IMR-90 (cell line): ENCODE measurements at regions not wholly inside any gene's neighbourhood (a gene's known extent, or its start where the extent isn't known, plus 50 kb on each side); places are given as distances from the start of the nearest gene placed in this dataset.

Source experiments
- ATAC-seq: fragments of 200-7000 bp; cut with Tn5 transposase; 2 replicates; pipeline ENCODE4 v1.9.1; 2020; ENCODE audit warnings: low read depth, mild to moderate bottlenecking, moderate library complexity
- BruUV-seq: library from RNA; stranded (reverse); fragments of 400-500 nt; replicated peaks from 2 replicates; lab custom pipeline; 2021; lab: Mats Ljungman, UMichigan
- CTCF ChIA-PET: fragments of 300-600 bp; formaldehyde crosslinking; extraction: SDS; loops from one replicate; lab custom pipeline; 2021; ENCODE audit warnings: antibody characterized with exemption; lab: Yijun Ruan, JAX
- POLR2A ChIA-PET: fragments of 300-600 bp; sonication (Branson Sonifier 250); formaldehyde crosslinking; loops from one replicate; lab custom pipeline; 2022; ENCODE audit warnings: antibody characterized with exemption; ENCODE audit not compliant: unreplicated experiment; lab: Charles Lee
- DNase-seq: peaks from one replicate; pipeline ENCODE4 v3.0.0; 2013
- H2AFZ ChIP-seq: replicated peaks from 2 replicates; pipeline ENCODE3; 2013; ENCODE audit warnings: low read length, mild to moderate bottlenecking; ENCODE audit not compliant: poor library complexity
- H2AK5ac ChIP-seq: 2 replicates; pipeline ENCODE4 v1.6.1; 2013; ENCODE audit warnings: low read depth, low read length, inconsistent platforms
- H2AK9ac ChIP-seq: replicated peaks from 2 replicates; pipeline ENCODE3; 2013; ENCODE audit warnings: mild to moderate bottlenecking, low read depth, low read length, moderate library complexity; ENCODE audit not compliant: poor library complexity
- H2BK120ac ChIP-seq: 2 replicates; pipeline ENCODE4 v1.6.1; 2013; ENCODE audit warnings: low read depth, low read length, inconsistent platforms
- H2BK15ac ChIP-seq: 3 replicates; pipeline ENCODE4 v1.6.1; 2013; ENCODE audit warnings: low read depth, low read length, inconsistent platforms
- H2BK20ac ChIP-seq: 2 replicates; pipeline ENCODE4 v1.6.1; 2013; ENCODE audit warnings: low read depth, mild to moderate bottlenecking, inconsistent platforms, low read length, moderate library complexity
- H2BK5ac ChIP-seq: 2 replicates; pipeline ENCODE4 v1.6.1; 2013; ENCODE audit warnings: mild to moderate bottlenecking, low read depth, low read length, inconsistent platforms; ENCODE audit not compliant: poor library complexity, severe bottlenecking
- H3K14ac ChIP-seq: replicated peaks from 2 replicates; pipeline ENCODE4 v1.6.1; 2013; ENCODE audit warnings: low read depth, low read length, inconsistent platforms
- H3K18ac ChIP-seq: 2 replicates; pipeline ENCODE4 v1.6.1; 2013; ENCODE audit warnings: low read depth, low read length, control low read depth
- H3K23ac ChIP-seq: 2 replicates; pipeline ENCODE4 v1.6.1; 2013; ENCODE audit warnings: low read depth, low read length, inconsistent platforms
- H3K27ac ChIP-seq: 2 replicates; pipeline ENCODE4 v1.5.1; 2013; ENCODE audit warnings: mild to moderate bottlenecking, control low read depth, low read length; ENCODE audit not compliant: insufficient read depth
- H3K27me3 ChIP-seq: 2 replicates; pipeline ENCODE4 v1.6.1; 2013; ENCODE audit warnings: low read length; ENCODE audit not compliant: control insufficient read depth, insufficient read depth
- H3K36me3 ChIP-seq: 2 replicates; pipeline ENCODE4 v1.6.1; 2013; ENCODE audit warnings: low read length, mixed read lengths; ENCODE audit not compliant: control insufficient read depth, insufficient read depth
- H3K4ac ChIP-seq: 2 replicates; pipeline ENCODE4 v1.6.1; 2013; ENCODE audit warnings: low read depth, low read length, inconsistent platforms
- H3K4me1 ChIP-seq: 2 replicates; pipeline ENCODE4 v1.6.1; 2013; ENCODE audit warnings: low read length, mixed read lengths; ENCODE audit not compliant: control insufficient read depth, insufficient read depth
- H3K4me2 ChIP-seq: 2 replicates; pipeline ENCODE4 v1.6.1; 2013; ENCODE audit warnings: low read depth, mild to moderate bottlenecking, control low read depth, low read length, moderate library complexity
- H3K4me3 ChIP-seq: 2 replicates; pipeline ENCODE4 v1.5.1; 2013; ENCODE audit warnings: low read depth, mild to moderate bottlenecking, control low read depth, low read length, moderate library complexity; ENCODE audit not compliant: insufficient read depth
- H3K56ac ChIP-seq: 2 replicates; pipeline ENCODE4 v1.6.1; 2013; ENCODE audit warnings: low read length, inconsistent platforms; ENCODE audit not compliant: insufficient read depth; ENCODE audit errors: extremely low read depth
- H3K79me1 ChIP-seq, 2 experiments: 2 replicates each; pipeline ENCODE4 v1.6.1; 2013; ENCODE audit warnings: low read length in 2 of 2, inconsistent platforms in 1 of 2, low read depth in 1 of 2
- H3K9ac ChIP-seq: 2 replicates; pipeline ENCODE4 v1.6.1; 2013; ENCODE audit warnings: low read depth, low read length, control low read depth
- H3K9me1 ChIP-seq: 2 replicates; pipeline ENCODE4 v1.6.1; 2013; ENCODE audit warnings: low read length, inconsistent platforms; ENCODE audit not compliant: insufficient read depth
- H3K9me3 ChIP-seq: 2 replicates; pipeline ENCODE4 v1.6.1; 2013; ENCODE audit warnings: low read length; ENCODE audit not compliant: control insufficient read depth, insufficient read depth
- H4K20me1 ChIP-seq: 2 replicates; pipeline ENCODE4 v1.6.1; 2013; ENCODE audit warnings: low read length, inconsistent platforms; ENCODE audit not compliant: insufficient read depth
- H4K5ac ChIP-seq: 2 replicates; pipeline ENCODE4 v1.6.1; 2013; ENCODE audit warnings: mild to moderate bottlenecking, low read depth, low read length, control low read depth
- H4K8ac ChIP-seq, 2 experiments: 2 replicates each; pipeline ENCODE4 v1.6.1; 2013; ENCODE audit warnings: low read depth in 2 of 2, low read length in 2 of 2, control low read depth in 1 of 2, inconsistent platforms in 1 of 2
- H4K91ac ChIP-seq: 2 replicates; pipeline ENCODE4 v1.6.1; 2013; ENCODE audit warnings: low read depth, low read length, inconsistent platforms; ENCODE audit not compliant: insufficient read depth
- CEBPB ChIP-seq: IDR thresholded peaks from 2 replicates; pipeline ENCODE4 v1.6.1; 2012; ENCODE audit warnings: low read depth, low read length, improper control_type of control experiment
- ELK1 ChIP-seq: fragments of 150-350 bp; IDR thresholded peaks from 2 replicates; pipeline ENCODE4 v1.6.1; 2016; ENCODE audit warnings: low read depth, mild to moderate bottlenecking, low read length, moderate library complexity, borderline replicate concordance
- FOS ChIP-seq: fragments of 150-350 bp; IDR thresholded peaks from 2 replicates; pipeline ENCODE4 v1.6.1; 2016; ENCODE audit warnings: low read depth, low read length
- MAZ ChIP-seq: IDR thresholded peaks from 2 replicates; pipeline ENCODE4 v1.6.1; 2012; ENCODE audit warnings: low read depth, mild to moderate bottlenecking, low read length, improper control_type of control experiment, moderate library complexity, borderline replicate concordance
- SMC3 ChIP-seq: fragments of 150-350 bp; IDR thresholded peaks from 2 replicates; pipeline ENCODE4 v1.6.1; 2016; ENCODE audit warnings: low read depth, mild to moderate bottlenecking, antibody characterized with exemption, low read length, moderate library complexity
- WGBS, 2 experiments: methylation state at CpG; one replicate each; pipeline versions ENCODE4 v1.1.5 to v1.1.7; 2013; ENCODE audit warnings: missing lambda C conversion rate in 2 of 2; ENCODE audit not compliant: insufficient read length in 1 of 2; ENCODE audit errors: extremely low coverage in 2 of 2; 5-methylcytosine and 5-hydroxymethylcytosine counted together
- dilution Hi-C: fragments of 300-500 bp; cut with HindIII; formaldehyde crosslinking; loops from one replicate; pipeline ENCODE4 v1.14.3; 2018; ENCODE audit warnings: low sequenced_read_pairs; ENCODE audit not compliant: unreplicated experiment
- in situ Hi-C: fragments of 300-500 bp; cut with MboI; formaldehyde crosslinking; loops from 3 replicates; pipeline ENCODE4 v1.14.3; 2019; ENCODE audit warnings: low sequenced_read_pairs, inconsistent platforms, mixed read lengths
- intact Hi-C: fragments of 100-400 bp; cut with micrococcal nuclease; formaldehyde crosslinking; loops from 2 replicates; pipeline ENCODE4 v1.10.0; 2022

- no peak overlapping the region for H3K4ac ChIP-seq
- ChIA-PET POLR2A (no interaction called here), CTCF (no interaction called here)
- H3K79me1 ChIP-seq, result no peaks in the 10 kb centered on the region
- no CpG with 5 or more reads among the region's 2 CpGs for WGBS, 2 experiments
- no peak overlapping the region for H2BK20ac ChIP-seq
- H2BK120ac ChIP-seq, result no peak overlapping the region; the same call in 1 of the 2 replicates
- H3K9ac ChIP-seq, result no peak overlapping the region
- no peak overlapping the region for H3K27ac ChIP-seq
- no peak overlapping the region for H2AFZ ChIP-seq
- H3K14ac ChIP-seq, result no peak overlapping the region
- dilution Hi-C loops, result no loop called here
- BruUV-seq, result no TSS peak
- no peak overlapping the region for H4K91ac ChIP-seq
- H4K20me1 ChIP-seq, result no peaks in the 10 kb centered on the region
- no peak overlapping the region for H2AK5ac ChIP-seq
- H3K9me1 ChIP-seq, result no peaks in the 10 kb centered on the region; the same call in 1 of the 2 replicates
- peak overlapping the region; percentile 66; the same call in 1 of the 2 replicates for H3K4me2 ChIP-seq
- H3K4me1 ChIP-seq, result peaks cover 4% of the 10 kb centered on the region
- no peaks in the 10 kb centered on the region for H3K27me3 ChIP-seq
- H3K18ac ChIP-seq, result peak overlapping the region; percentile 90; the same call in 1 of the 2 replicates
- intact Hi-C loops, result loop anchor here (10.0 kb wide), 1 partner anchor 291 kb away; no protein-coding TSS in a partner anchor
- no peak overlapping the region for H4K5ac ChIP-seq
- ATAC-seq, result peak; percentile 90
- no peak overlapping the region for H3K4me3 ChIP-seq
- peak; percentile 81 for DNase-seq
- H3K36me3 ChIP-seq, result no peaks in the 10 kb centered on the region
- H3K9me3 ChIP-seq, result no peaks in the 10 kb centered on the region
- H2BK5ac ChIP-seq, result peak overlapping the region; percentile 69
- H2AK9ac ChIP-seq, result no peak overlapping the region
- no peak overlapping the region for H3K56ac ChIP-seq
- peak; percentile 37; the same call in 1 of the 2 replicates for TF ChIP-seq CEBPB
- no peak for TF ChIP-seq FOS
- no peak for TF ChIP-seq MAZ
- TF ChIP-seq SMC3, result no peak
- TF ChIP-seq ELK1, result no peak
- in situ Hi-C loops, result no loop called here
- H3K23ac ChIP-seq, result no peak overlapping the region
- no peak overlapping the region; a peak in 1 of 4 replicates for H4K8ac ChIP-seq
- no peak overlapping the region; the same call in 2 of the 3 replicates for H2BK15ac ChIP-seq
Observed at GRCh38 chr2:220373878-220374277, 746.4 kb downstream of the SLC4A3 start.
